Lung (tissue), 11 donors: ENCODE measurements at regions not wholly inside any gene's neighbourhood (a gene's known extent, or its start where the extent isn't known, plus 50 kb on each side); places are given as distances from the start of the nearest gene placed in this dataset.

ENCODE experiments used
- ATAC-seq: fragments of 200-7000 bp; cut with Tn5 transposase; one replicate; pipeline ENCODE4 v1.9.1; 2020; ENCODE audit warnings: moderate number of reproducible peaks; ENCODE audit not compliant: insufficient read depth, low FRiP score
- DNase-seq, 3 donors: peaks; one replicate each; pipeline ENCODE4 v3.0.0-alpha.2; 2013 to 2017
- H3K27ac ChIP-seq, 2 donors: one replicate each; pipeline ENCODE4 v1.5.1; 2013; ENCODE audit warnings: mild to moderate bottlenecking in 2 of 2, moderate library complexity in 2 of 2, control low read depth in 1 of 2, inconsistent platforms in 1 of 2, low read depth in 1 of 2, low read length in 1 of 2
- H3K27me3 ChIP-seq, 3 donors: one replicate each; pipeline ENCODE4 v1.5.1; 2013; ENCODE audit warnings: low read length in 2 of 3; ENCODE audit not compliant: control insufficient read depth in 3 of 3, insufficient read depth in 3 of 3
- H3K36me3 ChIP-seq, 4 donors: one replicate each; pipeline ENCODE4 v1.5.1; 2013; ENCODE audit warnings: low read length in 4 of 4, mild to moderate bottlenecking in 1 of 4, moderate library complexity in 1 of 4; ENCODE audit not compliant: control insufficient read depth in 4 of 4, insufficient read depth in 4 of 4
- H3K4me1 ChIP-seq, 5 donors: one replicate each; pipeline ENCODE4 v1.5.1; 2013; ENCODE audit warnings: low read length in 5 of 5, mild to moderate bottlenecking in 2 of 5, moderate library complexity in 1 of 5; ENCODE audit not compliant: control insufficient read depth in 5 of 5, insufficient read depth in 5 of 5
- H3K4me3 ChIP-seq: one replicate; pipeline ENCODE4 v1.5.1; 2013; ENCODE audit warnings: mild to moderate bottlenecking, control low read depth, moderate library complexity
- H3K9ac ChIP-seq, 2 donors: one replicate each; pipeline ENCODE4 v1.5.1; 2013; ENCODE audit warnings: low read length in 2 of 2, control low read depth in 1 of 2; ENCODE audit not compliant: insufficient read depth in 1 of 2
- H3K9me3 ChIP-seq, 4 donors: one replicate each; pipeline ENCODE4 v1.5.1; 2013; ENCODE audit warnings: low read length in 3 of 4, mild to moderate bottlenecking in 1 of 4, moderate library complexity in 1 of 4; ENCODE audit not compliant: control insufficient read depth in 4 of 4, insufficient read depth in 3 of 4
- WGBS, 2 donors: extraction: QIAGEN DNeasy Blood & Tissue Kit; methylation state at CpG; one replicate each; pipeline ENCODE4 v1.1.7; 2013; 5-methylcytosine and 5-hydroxymethylcytosine counted together
- TF ChIP-seq, protein P1 (sequence below): IDR thresholded peaks from 2 replicates; pipeline ENCODE4 v1.5.1; 2012; ENCODE audit warnings: mild to moderate bottlenecking; ENCODE audit errors: control extremely low read depth, extremely low read depth
- donor health status: control.
- donor health status: control.
- donor health status: Bipolar disorder and iron deficiency.
- donor health status: healthy.
- donor health status: DM: yes; HTN: yes; CAD: no.

DNA sequence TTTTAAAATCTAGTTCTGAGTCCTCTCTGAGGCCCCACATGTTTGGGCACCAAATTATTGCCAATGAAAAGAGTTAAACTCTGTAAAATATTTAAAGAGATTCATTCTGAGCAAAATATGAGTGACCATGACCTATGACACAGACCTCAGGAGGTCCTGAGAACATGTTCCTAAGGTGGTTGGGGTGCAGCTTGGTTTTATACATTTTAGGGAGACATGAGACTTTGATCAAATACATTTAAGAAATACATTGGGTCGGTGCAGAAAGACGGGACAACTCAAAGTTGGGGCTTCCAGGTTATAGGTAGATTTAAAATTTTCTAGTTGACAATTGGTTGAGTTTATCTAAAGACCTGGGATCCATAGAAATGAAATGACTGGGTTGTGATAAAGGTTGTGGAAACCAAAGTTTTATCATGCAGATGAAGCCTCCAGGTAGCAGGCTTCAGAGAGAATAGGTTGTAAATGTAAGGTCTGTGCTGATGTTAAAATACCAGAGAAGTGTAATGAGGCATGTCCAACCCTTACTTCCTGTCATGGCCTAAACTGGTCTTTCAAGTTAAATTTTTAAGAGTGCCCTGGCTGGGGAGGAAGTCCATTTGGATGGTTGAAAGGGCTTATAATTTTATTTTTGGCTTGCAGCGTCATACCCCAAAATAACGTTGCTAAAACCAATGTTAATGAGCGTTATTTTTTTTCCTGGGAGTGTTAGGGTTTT lies 274.9 kb downstream of the NUF2 start:
- WGBS, 2 donors: 62 to 67% methylated on average over 5 of the region's 5 CpGs
- Histone ChIP-seq H3K9ac (no peak overlapping the region), H3K4me3 (no peak overlapping the region), H3K4me1 (no peaks in the 10 kb centered on the region), H3K27ac (no peak overlapping the region), H3K27me3 (no peaks in the 10 kb centered on the region), H3K36me3 (no peaks in the 10 kb centered on the region), H3K9me3 (peaks cover 0 to 5% (median 0%) of the 10 kb centered on the region in 4 donors)
- no peak for ATAC-seq
- DNase-seq: no peak
- TF ChIP-seq, protein P1, sequence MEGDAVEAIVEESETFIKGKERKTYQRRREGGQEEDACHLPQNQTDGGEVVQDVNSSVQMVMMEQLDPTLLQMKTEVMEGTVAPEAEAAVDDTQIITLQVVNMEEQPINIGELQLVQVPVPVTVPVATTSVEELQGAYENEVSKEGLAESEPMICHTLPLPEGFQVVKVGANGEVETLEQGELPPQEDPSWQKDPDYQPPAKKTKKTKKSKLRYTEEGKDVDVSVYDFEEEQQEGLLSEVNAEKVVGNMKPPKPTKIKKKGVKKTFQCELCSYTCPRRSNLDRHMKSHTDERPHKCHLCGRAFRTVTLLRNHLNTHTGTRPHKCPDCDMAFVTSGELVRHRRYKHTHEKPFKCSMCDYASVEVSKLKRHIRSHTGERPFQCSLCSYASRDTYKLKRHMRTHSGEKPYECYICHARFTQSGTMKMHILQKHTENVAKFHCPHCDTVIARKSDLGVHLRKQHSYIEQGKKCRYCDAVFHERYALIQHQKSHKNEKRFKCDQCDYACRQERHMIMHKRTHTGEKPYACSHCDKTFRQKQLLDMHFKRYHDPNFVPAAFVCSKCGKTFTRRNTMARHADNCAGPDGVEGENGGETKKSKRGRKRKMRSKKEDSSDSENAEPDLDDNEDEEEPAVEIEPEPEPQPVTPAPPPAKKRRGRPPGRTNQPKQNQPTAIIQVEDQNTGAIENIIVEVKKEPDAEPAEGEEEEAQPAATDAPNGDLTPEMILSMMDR: no peak

- Histone ChIP-seq H3K4me3 (no peak overlapping the region), H3K9ac (no peak overlapping the region), H3K4me1 (no peaks in the 10 kb centered on the region), H3K27me3 (no peaks in the 10 kb centered on the region), H3K27ac (no peak overlapping the region), H3K36me3 (no peaks in the 10 kb centered on the region), H3K9me3 (no peaks in the 10 kb centered on the region)
- DNase-seq (no peak), ATAC-seq (no peak)
- TF ChIP-seq, protein P1: no peak
- WGBS, 2 donors: 90 to 94% methylated on average over 6 of the region's 6 CpGs
Measured at GRCh38 chr1:163604321-163604720, 282.6 kb downstream of the NUF2 start.

GRCh38 chr1:163604896-163605295 lies 283.1 kb downstream of the NUF2 start:
- Histone ChIP-seq H3K27ac (no peak overlapping the region), H3K9me3 (no peaks in the 10 kb centered on the region), H3K27me3 (no peaks in the 10 kb centered on the region), H3K36me3 (no peaks in the 10 kb centered on the region), H3K9ac (no peak overlapping the region), H3K4me1 (no peaks in the 10 kb centered on the region), H3K4me3 (no peak overlapping the region)
- ATAC-seq (no peak), DNase-seq (no peak)
- TF ChIP-seq, protein P1: no peak
- WGBS, 2 donors: 77 to 81% methylated on average over 3 of the region's 3 CpGs

- 92 to 94% methylated on average over 2 of the region's 2 CpGs for WGBS, 2 donors
- no peak overlapping the region for H3K27ac ChIP-seq
- H3K4me3 ChIP-seq: no peak overlapping the region
- no peaks in the 10 kb centered on the region for H3K27me3 ChIP-seq
- no peaks in the 10 kb centered on the region for H3K9me3 ChIP-seq
- no peaks in the 10 kb centered on the region for H3K4me1 ChIP-seq
- TF ChIP-seq, protein P1: no peak
- no peaks in the 10 kb centered on the region for H3K36me3 ChIP-seq
- no peak for ATAC-seq
- no peak for DNase-seq
- H3K9ac ChIP-seq: no peak overlapping the region
Measured at GRCh38 chr1:163608979-163609378, 287.2 kb downstream of the NUF2 start.
